Activated effector memory CD4-positive, alpha-beta T cell treated with Interleukin-2 at 50 U/mL for 16 hours (primary cell): ENCODE measurements at regions not wholly inside any gene's neighbourhood (a gene's known extent, or its start where the extent isn't known, plus 50 kb on each side); places are given as distances from the start of the nearest gene placed in this dataset.

Source experiments
- DNase-seq: peaks from one replicate; pipeline ENCODE4 v3.0.0-alpha.2; 2020

DNA sequence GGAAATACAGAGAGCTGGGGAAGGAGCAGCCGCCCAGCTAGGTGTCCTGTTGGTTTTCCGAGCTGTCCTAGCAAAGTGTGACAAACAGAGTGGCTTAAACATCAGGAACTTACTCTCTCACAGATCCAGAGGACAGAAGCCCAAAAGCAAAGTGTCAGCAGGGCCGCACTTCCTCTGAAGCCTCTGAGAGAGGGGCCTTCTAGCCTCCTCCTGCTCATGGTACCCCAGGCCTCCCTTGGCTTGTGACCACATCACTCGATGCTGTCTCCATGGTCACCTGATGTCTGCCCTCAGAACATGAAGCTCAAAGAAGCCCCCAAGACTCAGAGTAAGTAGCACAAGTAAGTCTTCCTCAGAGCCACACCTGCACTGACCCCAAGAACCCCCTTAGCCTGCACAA, 650.5 kb upstream of the ID2 start:
- no peak for DNase-seq

DNA sequence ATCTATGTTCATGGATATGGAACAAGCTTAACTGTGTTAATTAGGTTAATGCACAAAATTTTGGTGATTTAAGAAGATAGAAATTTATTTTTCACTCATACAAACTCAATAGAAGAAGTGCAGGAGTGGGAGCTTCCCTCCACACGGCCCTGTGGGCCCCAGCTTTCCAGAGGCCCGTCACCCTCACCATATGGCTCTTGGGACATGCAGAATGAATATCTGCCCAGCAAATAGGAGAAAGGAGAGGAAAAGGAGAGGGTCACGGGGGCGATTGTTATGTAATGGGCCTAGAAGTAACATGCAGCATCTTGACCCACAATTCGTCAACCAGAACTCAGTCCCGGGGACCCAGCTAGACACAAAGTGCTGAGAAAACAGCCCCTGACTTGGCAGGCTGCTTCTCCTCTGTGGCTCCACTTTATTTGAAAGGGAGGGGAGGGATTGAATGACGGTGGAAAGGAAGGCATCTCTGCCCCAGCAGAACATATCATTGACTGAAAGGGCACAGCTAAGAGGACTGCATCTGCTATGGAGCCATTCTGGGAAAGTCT, 648.2 kb upstream of the ID2 start:
- no peak for DNase-seq

DNA sequence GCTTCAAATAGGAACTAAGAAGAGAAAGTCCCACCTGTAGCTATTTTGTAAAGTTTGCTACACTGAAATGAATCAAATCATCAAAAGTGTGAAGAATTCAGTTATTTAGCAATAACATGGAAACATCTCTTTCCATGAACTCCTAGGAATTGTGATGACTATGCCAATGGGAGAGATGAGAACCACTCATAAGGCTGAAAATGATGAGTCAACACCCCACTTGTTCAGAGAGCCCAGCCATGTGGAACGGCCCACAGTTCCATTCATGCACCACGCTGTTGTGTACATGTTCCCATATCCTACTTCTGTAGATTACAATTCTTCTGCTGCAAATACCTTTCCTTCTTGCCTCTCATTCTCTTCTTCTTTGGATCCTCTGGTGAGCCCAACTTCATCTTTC, 645.5 kb upstream of the ID2 start:
- no peak for DNase-seq

DNA sequence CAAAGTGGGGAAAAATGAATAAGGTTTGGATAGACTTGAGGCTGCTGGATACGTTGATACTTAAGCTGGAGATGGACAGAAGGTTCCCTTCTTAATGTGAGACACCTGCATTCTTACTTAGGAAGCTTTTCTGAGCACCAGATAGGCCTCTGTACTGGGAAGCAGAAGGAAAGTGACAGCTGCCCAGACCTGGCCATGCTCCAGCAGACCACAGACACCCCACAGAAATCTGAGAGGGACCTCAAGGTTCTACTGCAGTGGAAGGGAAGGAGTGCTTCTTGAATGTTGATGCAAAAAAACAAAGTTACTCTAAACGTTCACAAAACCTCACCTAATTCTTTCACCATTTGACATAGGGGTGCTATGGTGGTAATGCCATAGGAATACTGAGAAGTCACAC, 642.1 kb upstream of the ID2 start:
- DNase-seq = no peak

DNA sequence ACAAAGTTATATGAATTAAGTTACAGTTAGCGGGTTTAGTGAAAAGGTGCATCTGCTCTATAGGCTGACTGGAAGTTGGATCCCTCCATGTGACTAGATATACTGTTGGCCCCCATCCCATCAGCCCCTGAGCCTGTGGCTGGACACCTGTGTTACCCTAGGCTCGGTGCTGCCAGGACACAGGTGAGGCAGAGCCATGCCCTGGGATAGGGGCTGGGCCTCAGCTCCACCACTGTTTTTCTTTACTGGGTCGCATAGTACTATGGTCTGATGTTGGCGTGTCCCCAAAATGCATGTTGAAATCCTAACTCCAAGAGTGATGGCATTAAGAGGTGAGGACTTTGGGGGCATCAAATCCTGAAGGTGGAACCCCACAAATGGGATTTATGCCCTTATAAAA, 638.6 kb upstream of the ID2 start:
- DNase-seq = no peak

DNA sequence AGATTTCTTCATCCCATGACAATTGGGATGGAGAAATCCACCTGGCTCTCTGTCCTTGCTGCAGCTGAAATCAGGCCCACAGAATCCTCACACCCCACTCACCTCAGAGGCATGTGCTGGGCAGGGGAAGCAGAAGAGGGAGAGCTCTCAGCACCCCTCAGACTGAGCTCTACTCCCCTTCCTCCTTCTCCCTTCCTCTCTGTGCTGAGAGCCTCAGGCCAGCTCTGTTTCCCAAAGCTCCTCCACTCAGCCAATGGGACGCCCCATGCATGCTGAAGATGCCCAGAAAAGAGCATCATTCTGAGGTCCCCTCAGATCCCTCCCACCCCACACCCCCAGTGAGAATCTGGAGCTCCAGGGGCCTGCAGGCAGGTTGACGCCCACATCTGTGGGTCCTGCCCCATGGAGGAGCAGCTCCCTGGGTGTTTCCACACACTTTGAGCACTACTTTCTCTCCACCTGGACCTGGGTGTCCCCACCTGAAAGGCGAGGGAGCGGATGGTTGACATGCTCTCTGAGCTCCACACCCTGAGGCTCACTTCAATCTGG, 637.7 kb upstream of the ID2 start:
- DNase-seq = no peak

DNA sequence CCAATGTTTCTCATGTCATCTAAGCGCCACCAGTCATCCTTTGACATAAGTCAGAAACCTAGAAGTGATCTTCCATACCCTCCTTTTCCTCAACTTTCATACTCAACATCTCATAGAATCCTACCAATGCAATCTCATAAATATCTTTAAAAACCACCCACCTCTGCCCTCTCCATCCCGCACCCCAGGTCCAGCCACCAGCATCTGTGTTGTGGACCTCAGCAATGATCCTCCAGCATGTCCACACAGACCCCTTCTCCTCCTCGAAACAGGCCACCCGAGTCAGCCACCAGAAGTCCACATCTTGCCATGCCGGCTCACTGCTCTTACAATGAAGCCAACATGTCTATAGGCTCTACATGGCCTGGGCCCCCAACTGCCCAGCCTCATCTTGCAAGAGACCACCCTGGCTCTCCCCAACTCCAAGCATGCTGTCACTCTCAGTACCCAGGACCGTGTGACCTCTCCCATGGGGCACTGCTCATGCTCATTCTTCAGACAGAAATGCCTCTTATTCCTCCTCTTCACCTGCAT, 636.7 kb upstream of the ID2 start:
- DNase-seq = no peak

DNA sequence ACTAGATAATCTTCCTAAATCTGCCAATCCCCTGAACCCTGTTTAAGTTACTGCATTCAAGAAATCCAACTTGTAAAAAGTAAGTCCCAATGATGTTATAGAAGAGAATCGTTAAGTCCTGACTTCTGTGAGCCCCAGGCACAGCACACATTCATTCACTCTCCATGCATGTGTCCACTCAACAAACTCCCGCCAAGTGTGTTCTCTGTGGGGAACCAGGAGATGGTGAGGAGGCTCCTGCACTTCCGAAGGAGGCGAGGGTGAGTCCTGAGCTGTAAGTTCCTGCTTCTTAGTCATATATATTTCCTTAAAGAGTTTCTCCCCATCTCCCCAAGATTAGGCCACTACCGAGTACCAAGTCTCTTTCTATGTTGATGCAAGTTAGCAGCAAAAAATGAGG, 635.0 kb upstream of the ID2 start:
- DNase-seq = no peak

DNA sequence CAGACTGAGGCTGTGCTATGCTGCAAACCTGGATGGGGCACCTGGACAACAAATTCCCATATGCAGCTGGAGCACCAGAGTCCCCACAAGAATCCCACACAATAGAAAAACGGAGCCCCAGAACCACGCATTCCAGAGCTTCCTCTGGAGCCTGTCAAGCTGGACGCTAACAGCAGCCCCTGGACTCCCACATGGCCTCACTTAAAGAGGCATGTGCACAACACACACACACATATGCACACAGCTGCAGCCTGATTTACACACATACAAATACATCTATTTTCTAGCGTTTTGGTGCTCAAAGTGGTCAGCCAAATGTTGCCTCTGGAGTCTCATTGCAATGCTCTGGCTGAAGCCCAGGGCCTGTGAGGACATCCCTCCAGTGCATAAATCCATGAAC, 632.7 kb upstream of the ID2 start:
- no peak for DNase-seq

DNA sequence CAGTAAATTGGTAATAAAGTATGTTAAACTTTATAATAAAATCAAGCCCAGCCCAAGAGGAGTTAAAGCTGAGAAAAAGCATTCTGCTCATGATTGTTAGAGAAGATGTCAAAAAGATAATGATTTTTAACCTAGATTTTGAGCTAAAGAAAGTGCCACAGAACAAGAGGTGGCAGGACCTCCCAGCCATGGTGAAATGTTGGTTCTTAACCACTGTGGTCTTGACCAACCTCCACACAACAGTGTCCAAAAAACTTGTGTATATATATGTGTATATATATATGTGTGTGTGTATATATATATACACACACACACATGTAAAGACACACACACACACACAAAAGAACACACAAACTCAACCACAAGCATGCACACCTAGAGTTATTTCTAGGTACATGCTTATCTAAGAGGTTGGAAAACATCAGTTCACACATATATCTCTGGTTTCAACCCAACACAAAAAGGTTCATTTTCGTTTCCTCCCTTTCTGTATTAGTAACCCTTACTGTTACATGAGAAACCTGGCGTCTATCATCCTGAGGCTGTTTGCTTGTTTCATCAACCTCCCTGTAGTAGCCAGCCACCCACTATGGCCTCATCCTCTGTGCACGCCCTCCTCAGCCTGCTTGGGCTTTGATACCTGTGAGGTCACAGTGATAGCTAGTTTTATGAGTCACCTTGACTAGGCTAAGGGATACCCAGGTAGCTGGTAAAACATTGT, 631.8 kb upstream of the ID2 start:
- DNase-seq = no peak

DNA sequence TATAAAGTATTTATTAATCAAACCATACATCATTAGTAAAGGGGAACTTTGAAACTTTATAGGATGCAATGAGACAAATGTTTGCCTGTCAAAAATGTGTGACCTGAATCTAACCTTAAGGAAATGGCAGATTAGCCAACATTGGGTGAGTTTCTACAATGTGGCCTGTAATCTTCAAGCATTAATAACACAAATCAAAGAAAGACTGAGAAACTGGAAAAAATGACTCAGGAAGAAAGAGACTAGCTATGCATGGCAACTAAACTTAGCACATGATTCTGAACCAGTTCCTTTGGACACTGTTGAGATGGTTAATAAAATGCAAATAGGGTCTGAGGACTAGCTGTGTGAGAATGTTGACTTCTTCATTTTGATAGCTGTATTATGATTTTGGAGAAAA, 628.6 kb upstream of the ID2 start:
- DNase-seq = no peak

DNA sequence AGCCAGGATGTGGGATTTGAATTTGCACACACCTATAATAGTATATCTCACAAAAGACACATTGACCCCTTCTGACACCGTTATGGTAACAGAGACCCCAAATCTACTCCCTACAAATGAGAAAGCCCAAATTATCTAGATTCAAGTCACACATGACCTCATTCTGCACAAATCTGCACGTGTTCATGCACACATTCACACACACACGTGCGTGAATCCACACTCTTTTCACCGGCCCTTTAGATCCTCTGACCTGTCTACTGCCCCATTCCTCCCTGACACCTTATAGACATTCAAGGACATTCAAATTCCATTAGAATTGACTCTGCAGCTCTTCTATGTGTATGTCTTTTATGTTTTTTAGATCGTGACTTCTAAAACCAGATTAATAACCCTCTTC, 627.8 kb upstream of the ID2 start:
- no peak for DNase-seq

DNA sequence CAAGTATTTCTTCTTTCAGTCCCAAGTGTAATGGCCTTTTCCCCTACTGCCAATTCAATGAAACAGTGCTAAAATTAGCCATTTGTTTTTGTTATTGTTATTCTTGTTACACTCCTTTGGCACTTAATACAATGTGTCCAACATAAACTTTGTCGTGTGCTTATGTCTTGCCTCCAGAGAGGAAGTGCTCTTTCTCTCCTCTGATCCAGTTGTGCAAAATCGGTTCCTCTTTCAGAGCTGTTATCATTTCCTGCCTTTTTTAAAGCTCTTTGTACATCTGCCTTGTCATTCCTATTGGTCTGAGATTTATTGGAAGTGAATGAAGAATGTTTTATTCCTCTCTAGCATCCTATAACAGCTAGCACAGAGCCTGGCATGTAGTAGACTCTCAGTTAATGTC, 623.2 kb upstream of the ID2 start:
- no peak for DNase-seq

DNA sequence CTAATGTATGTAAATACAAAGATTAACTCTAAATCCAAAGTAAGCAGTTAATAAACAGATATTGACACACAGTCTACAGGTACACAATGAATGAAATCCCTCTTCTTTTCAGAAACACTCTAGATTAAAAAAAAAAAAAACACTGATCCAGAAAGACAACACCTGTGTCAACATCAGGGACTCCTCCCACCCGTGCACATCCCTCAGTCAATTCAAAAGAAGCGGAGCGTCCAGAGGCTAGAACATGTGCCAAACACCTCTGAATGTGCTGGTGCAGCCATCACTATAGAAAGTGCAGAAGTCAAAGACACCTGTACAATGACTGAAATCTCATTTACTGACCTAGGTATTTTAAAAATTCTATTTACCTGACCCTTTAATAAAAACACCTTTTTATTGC, 622.6 kb upstream of the ID2 start:
- no peak for DNase-seq

DNA sequence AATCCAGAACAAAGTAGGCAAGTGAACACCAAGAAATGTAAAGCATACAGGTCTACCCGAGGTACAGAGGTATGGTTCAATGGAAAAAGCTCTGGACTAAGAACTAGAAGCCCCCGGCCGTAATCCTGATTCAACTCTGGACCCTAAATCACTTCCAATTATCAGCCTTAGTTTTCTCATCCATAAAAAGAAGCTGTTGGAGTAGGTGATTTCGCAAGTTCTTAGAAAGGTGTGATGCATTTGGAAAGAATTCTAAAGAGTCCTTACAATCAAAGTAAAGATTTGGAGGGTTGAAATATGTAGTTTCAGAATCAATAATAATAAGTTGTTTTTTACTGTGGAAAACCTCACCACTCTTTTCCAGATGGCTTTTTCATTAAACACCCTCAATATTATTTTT, 622.1 kb upstream of the ID2 start:
- no peak for DNase-seq

DNA sequence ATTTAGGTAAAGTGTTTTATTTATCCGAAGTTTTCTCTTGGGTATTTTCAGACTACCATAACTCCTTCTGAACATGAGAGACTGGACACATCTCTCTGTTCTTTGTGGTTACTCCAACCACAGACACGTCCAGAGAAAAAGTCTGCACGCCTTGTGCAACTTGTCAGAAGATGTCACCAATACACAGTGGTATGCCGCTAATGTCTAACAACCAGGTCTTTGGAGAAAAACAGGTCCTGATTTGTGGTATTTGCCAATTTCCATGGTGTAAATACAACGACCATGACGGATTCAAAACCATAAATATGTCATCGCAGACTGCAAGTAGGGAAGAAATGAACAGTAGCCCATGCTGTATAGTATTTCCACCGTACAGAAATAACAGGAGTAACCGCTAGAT, 620.6 kb upstream of the ID2 start:
- no peak for DNase-seq

DNA sequence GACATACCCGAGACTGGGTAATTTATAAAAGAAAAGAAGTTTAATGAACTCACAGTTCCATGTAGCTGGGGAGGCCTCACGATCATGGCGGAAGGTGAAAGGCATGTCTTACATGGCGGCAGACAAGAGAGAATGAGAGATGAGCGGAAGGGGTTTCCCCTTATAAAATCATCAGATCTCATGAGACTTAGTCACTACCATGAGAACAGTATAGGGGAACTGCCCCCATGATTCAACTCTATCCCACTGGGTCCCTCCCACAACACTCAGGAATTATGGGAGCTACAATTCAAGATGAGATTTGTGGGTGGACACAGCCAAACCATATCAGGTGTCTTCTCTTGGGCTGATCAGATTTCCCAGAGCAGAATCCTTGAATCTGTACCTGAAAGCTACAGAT, 617.3 kb upstream of the ID2 start:
- DNase-seq = no peak

DNA sequence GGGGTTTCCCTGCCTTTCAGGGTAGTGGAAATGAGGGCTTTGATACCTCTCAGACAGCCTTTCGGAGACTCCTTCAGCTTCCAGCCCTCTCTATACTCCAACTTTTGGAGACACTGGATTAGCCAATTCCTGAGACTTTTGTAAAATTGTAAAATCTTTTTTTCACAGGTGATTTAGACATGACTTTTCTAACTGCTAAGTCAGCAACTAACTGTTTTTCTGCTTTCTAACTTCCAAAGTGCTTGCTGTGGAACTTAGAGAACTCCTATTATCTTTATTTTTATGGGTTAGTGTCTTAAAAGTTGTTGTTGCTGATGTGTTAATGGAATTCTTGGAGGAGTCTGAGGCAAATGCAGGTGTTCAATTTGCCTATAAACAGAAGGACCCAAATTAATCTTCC, 616.7 kb upstream of the ID2 start:
- no peak for DNase-seq

DNA sequence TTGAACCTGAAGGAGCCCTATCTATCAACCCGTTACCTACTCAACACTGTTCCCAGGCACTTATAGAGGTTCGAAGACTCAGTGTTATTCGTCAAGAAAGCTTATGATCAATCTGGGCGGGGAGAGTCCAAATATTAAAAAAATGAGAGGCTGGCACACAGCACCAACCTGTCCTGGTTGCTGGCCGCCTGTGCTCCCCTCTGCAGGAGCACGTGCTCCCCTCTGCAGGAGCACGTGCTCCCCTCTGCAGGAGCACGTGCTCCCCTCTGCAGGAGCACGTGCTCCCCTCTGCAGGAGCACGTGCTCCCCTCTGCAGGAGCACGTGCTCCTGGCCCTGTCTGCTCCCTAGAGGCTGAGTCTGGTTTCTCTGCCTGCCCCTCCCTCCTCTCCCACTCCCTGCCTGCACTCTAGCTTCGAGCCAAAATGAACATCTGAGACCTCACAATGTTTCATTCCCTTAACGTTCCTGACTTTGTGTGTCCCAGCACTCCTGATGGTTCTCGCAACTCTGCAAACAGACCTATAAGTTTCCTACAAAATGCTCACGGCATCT, 614.0 kb upstream of the ID2 start:
- no peak for DNase-seq

DNA sequence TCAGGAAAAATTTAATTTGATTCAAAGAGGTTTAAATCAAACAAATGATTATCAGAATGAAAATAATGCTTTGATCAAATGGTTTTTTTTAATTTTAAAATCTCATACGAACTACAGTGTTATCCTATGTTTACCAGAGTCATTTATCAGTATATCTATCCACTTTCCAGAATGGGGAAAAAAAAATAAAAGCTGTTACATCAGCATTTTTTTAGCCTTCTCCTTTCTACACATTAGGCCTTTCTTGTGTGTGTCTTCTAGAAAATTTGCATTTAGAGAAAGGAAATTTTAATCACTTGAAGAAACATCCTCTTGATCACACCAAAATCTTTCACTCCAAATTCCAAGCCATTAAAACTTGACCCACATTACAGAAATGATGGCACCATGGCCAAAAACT, 608.9 kb upstream of the ID2 start:
- no peak for DNase-seq

DNA sequence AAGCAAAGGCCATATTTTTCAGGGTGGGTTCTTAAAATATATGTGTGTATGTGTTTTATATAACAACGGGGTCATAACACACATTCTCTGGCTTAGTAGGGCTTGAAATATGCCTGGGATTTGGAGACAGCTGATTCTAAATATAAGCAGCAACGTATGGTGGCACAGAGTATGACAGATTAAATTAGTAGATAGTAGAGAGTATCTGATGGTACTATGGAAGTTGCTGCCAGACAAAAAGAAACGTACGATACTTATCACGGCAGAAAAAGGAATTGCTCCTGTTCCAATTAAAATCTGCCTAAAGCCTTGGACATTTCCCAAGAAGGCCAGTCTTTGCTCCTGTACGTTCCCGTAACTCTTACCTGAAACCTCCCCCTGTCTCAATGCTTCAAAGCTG, 607.9 kb upstream of the ID2 start:
- DNase-seq = no peak

DNA sequence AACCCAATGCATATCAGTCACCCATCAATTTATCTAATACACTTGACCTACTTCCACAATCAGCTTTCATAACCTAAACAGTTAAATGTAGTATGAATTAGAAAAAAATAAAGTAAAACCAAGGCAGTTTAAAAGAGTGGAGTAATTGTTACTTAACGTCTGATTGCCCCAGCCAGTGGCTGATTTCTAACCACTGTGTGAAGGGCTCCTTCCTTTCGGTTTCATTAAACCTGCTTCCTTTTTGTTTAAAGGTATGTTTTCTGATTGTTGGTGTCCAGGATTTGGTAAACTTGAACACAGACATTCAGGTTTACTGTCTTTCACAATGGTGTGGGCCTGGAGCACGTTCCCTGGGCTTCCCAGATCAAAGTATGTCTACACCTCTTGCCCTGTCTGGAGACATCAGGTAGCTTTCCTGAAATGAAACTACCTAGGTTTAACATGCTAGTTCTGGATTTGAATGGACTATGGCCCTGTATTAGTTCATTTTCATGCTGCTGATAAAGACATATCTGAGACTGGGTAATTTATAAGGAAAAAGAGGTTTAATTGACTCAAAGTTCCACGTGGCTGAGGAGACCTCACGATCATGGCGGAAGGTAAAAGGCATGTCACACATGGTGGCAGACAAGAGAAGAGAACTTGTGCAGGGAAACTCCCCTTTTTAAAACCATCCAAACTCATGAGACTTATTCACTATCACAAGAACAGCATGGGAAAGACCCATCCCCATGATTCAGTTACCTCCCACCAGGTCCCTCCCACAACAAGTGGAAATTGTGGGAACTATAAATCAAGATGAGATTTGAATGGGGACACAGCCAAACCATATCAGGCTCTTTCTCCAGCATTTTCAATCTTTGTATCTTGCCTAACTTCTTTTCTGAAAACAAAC, 605.2 kb upstream of the ID2 start:
- no peak for DNase-seq

DNA sequence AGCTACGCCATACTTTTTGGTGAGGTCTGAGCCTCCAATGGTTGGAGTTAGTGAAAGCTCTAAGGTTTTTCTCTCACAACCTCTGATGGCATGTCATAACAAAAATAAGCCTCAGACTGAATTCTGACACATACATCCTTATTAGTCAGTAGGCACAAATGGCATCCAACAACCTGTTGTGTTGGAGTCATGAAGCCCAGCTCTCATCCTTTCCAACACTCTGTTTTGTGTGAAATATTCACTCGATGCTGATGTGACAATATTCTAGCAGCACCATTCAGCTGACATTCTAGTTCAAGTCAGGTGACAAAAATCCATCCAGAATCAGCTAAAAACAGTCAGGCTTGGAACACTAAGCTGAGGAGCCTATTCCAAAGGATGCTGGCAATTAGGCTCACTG, 603.2 kb upstream of the ID2 start:
- no peak for DNase-seq

DNA sequence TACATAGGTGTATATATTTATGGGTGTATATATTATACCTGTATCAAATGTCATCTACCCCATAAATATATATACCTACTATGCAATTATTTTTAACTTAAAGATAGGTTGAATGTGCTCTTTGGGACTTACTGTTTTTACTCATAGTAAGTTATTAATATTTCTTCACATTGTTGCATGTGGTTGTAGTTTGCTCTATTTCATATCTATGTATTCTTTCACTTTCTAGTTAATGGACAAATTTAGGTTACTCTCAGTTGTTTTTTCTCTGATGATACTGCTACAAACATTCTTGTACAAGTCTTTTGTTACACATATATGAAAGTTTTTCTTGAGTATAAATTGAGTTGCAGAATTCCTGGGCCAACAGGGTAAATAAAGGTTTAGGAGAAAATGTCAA, 601.8 kb upstream of the ID2 start:
- no peak for DNase-seq
